ENCODE measurements at regions not wholly inside any gene's neighbourhood (a gene's known extent, or its start where the extent isn't known, plus 50 kb on each side); places are given as distances from the start of the nearest gene placed in this dataset.
"Not testable (repeated sequence)": the region's sequence is repeated elsewhere in the genome, so short reads cannot be mapped to it uniquely, and the experiment has no call there.

GRCh38 chr7:119254742-119255141 is 1018.2 kb upstream of the KCND2 start:
- Histone ChIP-seq H3K36me3 (ENCODE audit: control insufficient read depth, insufficient read depth, low read length) (no peaks in the 10 kb centered on the region), H3K4me1 (ENCODE audit: control insufficient read depth, insufficient read depth, low read length) (no peaks in the 10 kb centered on the region), H3K27me3 (ENCODE audit: control insufficient read depth, insufficient read depth, low read length) (no peaks in the 10 kb centered on the region), H3K4me3 (ENCODE audit: low read length) (no peak overlapping the region), H3K27ac (ENCODE audit: low read length) (no peak overlapping the region), H3K9me3 (replicated peaks; ENCODE audit: control insufficient read depth, low read depth, low read length) (no peaks in the 10 kb centered on the region)
- DNase-seq, result no peak

- Histone ChIP-seq H3K4me1 (ENCODE audit: control insufficient read depth, insufficient read depth, low read length) (no peaks in the 10 kb centered on the region), H3K36me3 (ENCODE audit: control insufficient read depth, insufficient read depth, low read length) (no peaks in the 10 kb centered on the region), H3K27me3 (ENCODE audit: control insufficient read depth, insufficient read depth, low read length) (no peaks in the 10 kb centered on the region), H3K9me3 (replicated peaks; ENCODE audit: control insufficient read depth, low read depth, low read length) (no peaks in the 10 kb centered on the region), H3K4me3 (ENCODE audit: low read length) (no peak overlapping the region), H3K27ac (ENCODE audit: low read length) (no peak overlapping the region)
- DNase-seq, result peak; percentile 7
These were observed 1017.0 kb upstream of the KCND2 start for GRCh38 chr7:119256001-119256400.

- no peaks in the 10 kb centered on the region for H3K9me3 ChIP-seq (replicated peaks; ENCODE audit: control insufficient read depth, low read depth, low read length)
- no peak overlapping the region for H3K27ac ChIP-seq (ENCODE audit: low read length)
- DNase-seq, result peak; percentile 14
- WGBS (ENCODE audit: insufficient coverage), result no CpG with 5 or more reads among the region's 3 CpGs
- no peaks in the 10 kb centered on the region for H3K36me3 ChIP-seq (ENCODE audit: control insufficient read depth, insufficient read depth, low read length)
- no peaks in the 10 kb centered on the region for H3K4me1 ChIP-seq (ENCODE audit: control insufficient read depth, insufficient read depth, low read length)
- H3K27me3 ChIP-seq (ENCODE audit: control insufficient read depth, insufficient read depth, low read length), result no peaks in the 10 kb centered on the region
- no peak overlapping the region for H3K4me3 ChIP-seq (ENCODE audit: low read length)
These were observed 1016.4 kb upstream of the KCND2 start for GRCh38 chr7:119256446-119257131.

GRCh38 chr7:119266790-119267189 is 1006.2 kb upstream of the KCND2 start:
- not testable (repeated sequence) for H3K4me3 ChIP-seq (ENCODE audit: low read length); DNase-seq; H3K36me3 ChIP-seq (ENCODE audit: control insufficient read depth, insufficient read depth, low read length); H3K9me3 ChIP-seq (replicated peaks; ENCODE audit: control insufficient read depth, low read depth, low read length); H3K4me1 ChIP-seq (ENCODE audit: control insufficient read depth, insufficient read depth, low read length); H3K27me3 ChIP-seq (ENCODE audit: control insufficient read depth, insufficient read depth, low read length); H3K27ac ChIP-seq (ENCODE audit: low read length)
- WGBS (ENCODE audit: insufficient coverage), result 60% methylated on average over 1 of the region's 2 CpGs

GRCh38 chr7:119270045-119270464 is 1002.9 kb upstream of the KCND2 start:
- Histone ChIP-seq H3K36me3 (ENCODE audit: control insufficient read depth, insufficient read depth, low read length) (no peaks in the 10 kb centered on the region), H3K27ac (ENCODE audit: low read length) (no peak overlapping the region), H3K27me3 (ENCODE audit: control insufficient read depth, insufficient read depth, low read length) (no peaks in the 10 kb centered on the region), H3K9me3 (replicated peaks; ENCODE audit: control insufficient read depth, low read depth, low read length) (no peaks in the 10 kb centered on the region), H3K4me3 (ENCODE audit: low read length) (no peak overlapping the region), H3K4me1 (ENCODE audit: control insufficient read depth, insufficient read depth, low read length) (no peaks in the 10 kb centered on the region)
- peak; percentile 64 for DNase-seq
- WGBS (ENCODE audit: insufficient coverage), result 0% methylated on average over 4 of the region's 7 CpGs

- 87% methylated on average over 6 of the region's 6 CpGs for WGBS (ENCODE audit: insufficient coverage)
- DNase-seq, result no peak
These were observed 1002.3 kb upstream of the KCND2 start for GRCh38 chr7:119270644-119271043.

GRCh38 chr7:119271147-119271779 is 1001.7 kb upstream of the KCND2 start:
- Histone ChIP-seq H3K9me3 (replicated peaks; ENCODE audit: control insufficient read depth, low read depth, low read length) (no peaks in the 10 kb centered on the region), H3K27ac (ENCODE audit: low read length) (no peak overlapping the region), H3K36me3 (ENCODE audit: control insufficient read depth, insufficient read depth, low read length) (no peaks in the 10 kb centered on the region), H3K4me1 (ENCODE audit: control insufficient read depth, insufficient read depth, low read length) (no peaks in the 10 kb centered on the region), H3K4me3 (ENCODE audit: low read length) (no peak overlapping the region), H3K27me3 (ENCODE audit: control insufficient read depth, insufficient read depth, low read length) (no peaks in the 10 kb centered on the region)
- 77% methylated on average over 5 of the region's 9 CpGs for WGBS (ENCODE audit: insufficient coverage)
- no peak for DNase-seq

More at GRCh38 chr7:119270644-119271043, 1002.3 kb upstream of the KCND2 start:
- Histone ChIP-seq H3K27ac (ENCODE audit: low read length) (no peak overlapping the region), H3K4me1 (ENCODE audit: control insufficient read depth, insufficient read depth, low read length) (no peaks in the 10 kb centered on the region), H3K36me3 (ENCODE audit: control insufficient read depth, insufficient read depth, low read length) (no peaks in the 10 kb centered on the region), H3K27me3 (ENCODE audit: control insufficient read depth, insufficient read depth, low read length) (no peaks in the 10 kb centered on the region), H3K4me3 (ENCODE audit: low read length) (no peak overlapping the region), H3K9me3 (replicated peaks; ENCODE audit: control insufficient read depth, low read depth, low read length) (no peaks in the 10 kb centered on the region)

- H3K27me3 ChIP-seq (ENCODE audit: control insufficient read depth, insufficient read depth, low read length), result no peaks in the 10 kb centered on the region
- no peak overlapping the region for H3K4me3 ChIP-seq (ENCODE audit: low read length)
- WGBS (ENCODE audit: insufficient coverage), result no CpG with 5 or more reads among the region's 1 CpG
- H3K9me3 ChIP-seq (replicated peaks; ENCODE audit: control insufficient read depth, low read depth, low read length), result no peaks in the 10 kb centered on the region
- H3K27ac ChIP-seq (ENCODE audit: low read length), result no peak overlapping the region
- H3K4me1 ChIP-seq (ENCODE audit: control insufficient read depth, insufficient read depth, low read length), result no peaks in the 10 kb centered on the region
- DNase-seq, result no peak
- no peaks in the 10 kb centered on the region for H3K36me3 ChIP-seq (ENCODE audit: control insufficient read depth, insufficient read depth, low read length)
These were observed 991.7 kb upstream of the KCND2 start for GRCh38 chr7:119281181-119281846.

- H3K9me3 ChIP-seq (replicated peaks; ENCODE audit: control insufficient read depth, low read depth, low read length), result no peaks in the 10 kb centered on the region
- WGBS (ENCODE audit: insufficient coverage), result no CpG with 5 or more reads among the region's 3 CpGs
- no peaks in the 10 kb centered on the region for H3K4me1 ChIP-seq (ENCODE audit: control insufficient read depth, insufficient read depth, low read length)
- H3K4me3 ChIP-seq (ENCODE audit: low read length), result no peak overlapping the region
- H3K27ac ChIP-seq (ENCODE audit: low read length), result no peak overlapping the region
- no peaks in the 10 kb centered on the region for H3K36me3 ChIP-seq (ENCODE audit: control insufficient read depth, insufficient read depth, low read length)
- DNase-seq, result no peak
- no peaks in the 10 kb centered on the region for H3K27me3 ChIP-seq (ENCODE audit: control insufficient read depth, insufficient read depth, low read length)
These were observed 989.6 kb upstream of the KCND2 start for GRCh38 chr7:119283353-119283752.

- Histone ChIP-seq H3K36me3 (ENCODE audit: control insufficient read depth, insufficient read depth, low read length) (no peaks in the 10 kb centered on the region), H3K27me3 (ENCODE audit: control insufficient read depth, insufficient read depth, low read length) (no peaks in the 10 kb centered on the region), H3K9me3 (replicated peaks; ENCODE audit: control insufficient read depth, low read depth, low read length) (no peaks in the 10 kb centered on the region), H3K4me3 (ENCODE audit: low read length) (no peak overlapping the region), H3K4me1 (ENCODE audit: control insufficient read depth, insufficient read depth, low read length) (no peaks in the 10 kb centered on the region), H3K27ac (ENCODE audit: low read length) (no peak overlapping the region)
- DNase-seq, result no peak
- no CpG with 5 or more reads among the region's 1 CpG for WGBS (ENCODE audit: insufficient coverage)
These were observed 984.6 kb upstream of the KCND2 start for GRCh38 chr7:119288416-119288815.
